Calu3 (cell line): ENCODE measurements at regions not wholly inside any gene's neighbourhood (a gene's known extent, or its start where the extent isn't known, plus 50 kb on each side); places are given as distances from the start of the nearest gene placed in this dataset.

Experiments
- BruUV-seq: library from RNA; stranded (reverse); fragments of 400-500 nt; replicated peaks from 2 replicates; lab custom pipeline; 2021; lab: Mats Ljungman, UMichigan
- CTCF ChIA-PET: fragments of 300-600 bp; sonication (Branson Sonifier 250); formaldehyde crosslinking; loops from one replicate; lab custom pipeline; 2022; ENCODE audit warnings: antibody characterized with exemption; lab: Charles Lee
- DNase-seq: peaks from one replicate; pipeline ENCODE4 v3.0.0; 2022
- H3K27ac Mint-ChIP-seq: one replicate; pipeline ENCODE4 v1.8.0; 2022; ENCODE audit warnings: mixed read lengths; ENCODE audit not compliant: unreplicated experiment
- H3K27me3 Mint-ChIP-seq: one replicate; pipeline ENCODE4 v1.8.0; 2022; ENCODE audit warnings: mixed read lengths; ENCODE audit not compliant: unreplicated experiment
- H3K36me3 Mint-ChIP-seq: one replicate; pipeline ENCODE4 v1.8.0; 2022; ENCODE audit warnings: mild to moderate bottlenecking, moderate library complexity, mixed read lengths; ENCODE audit not compliant: insufficient read depth, unreplicated experiment
- H3K4me1 Mint-ChIP-seq: one replicate; pipeline ENCODE4 v1.8.0; 2022; ENCODE audit warnings: mild to moderate bottlenecking, low read depth, mixed read lengths; ENCODE audit not compliant: unreplicated experiment
- H3K4me3 Mint-ChIP-seq: one replicate; pipeline ENCODE4 v1.8.0; 2022; ENCODE audit warnings: mild to moderate bottlenecking, low read depth, moderate library complexity, mixed read lengths; ENCODE audit not compliant: unreplicated experiment
- H3K9me3 Mint-ChIP-seq: one replicate; pipeline ENCODE4 v1.8.0; 2022; ENCODE audit warnings: low read depth, mixed read lengths; ENCODE audit not compliant: unreplicated experiment
- CTCF ChIP-seq: fragments of 200-600 bp; IDR thresholded peaks from one replicate; pipeline ENCODE4 v1.8.0; 2022; ENCODE audit warnings: antibody characterized with exemption; ENCODE audit not compliant: unreplicated experiment
- intact Hi-C: fragments of 100-400 bp; cut with micrococcal nuclease; formaldehyde crosslinking; loops from one replicate; pipeline ENCODE4 v1.10.0; 2022; ENCODE audit not compliant: unreplicated experiment

GRCh38 chr11:19607656-19608360, 104.8 kb upstream of the NAV2 start:
- BruUV-seq: no TSS peak
- no peak overlapping the region for H3K4me3 Mint-ChIP-seq
- DNase-seq: no peak
- H3K9me3 Mint-ChIP-seq: peaks cover 7% of the 10 kb centered on the region
- no peak overlapping the region for H3K27ac Mint-ChIP-seq
- CTCF ChIA-PET: no interaction called here
- TF ChIP-seq CTCF: no peak
- intact Hi-C loops: no loop called here
- no peaks in the 10 kb centered on the region for H3K4me1 Mint-ChIP-seq
- H3K27me3 Mint-ChIP-seq: peaks cover 86% of the 10 kb centered on the region
- H3K36me3 Mint-ChIP-seq: no peaks in the 10 kb centered on the region

- intact Hi-C loops: no loop called here
- peaks cover 4% of the 10 kb centered on the region for H3K9me3 Mint-ChIP-seq
- no peaks in the 10 kb centered on the region for H3K4me1 Mint-ChIP-seq
- no peak for TF ChIP-seq CTCF
- H3K4me3 Mint-ChIP-seq: no peak overlapping the region
- no TSS peak for BruUV-seq
- no peak for DNase-seq
- H3K27me3 Mint-ChIP-seq: peaks cover 85% of the 10 kb centered on the region
- CTCF ChIA-PET: no interaction called here
- no peak overlapping the region for H3K27ac Mint-ChIP-seq
- no peaks in the 10 kb centered on the region for H3K36me3 Mint-ChIP-seq
Observed at GRCh38 chr11:19606856-19607655, 105.6 kb upstream of the NAV2 start.

GRCh38 chr11:19605520-19606371, 106.9 kb upstream of the NAV2 start:
- DNase-seq: no peak
- no peak for TF ChIP-seq CTCF
- intact Hi-C loops: no loop called here
- BruUV-seq: no TSS peak
- Mint-ChIP-seq H3K4me1 (peaks cover 8% of the 10 kb centered on the region), H3K27me3 (peaks cover 78% of the 10 kb centered on the region), H3K27ac (no peak overlapping the region), H3K9me3 (peaks cover 4% of the 10 kb centered on the region), H3K36me3 (peaks cover 4% of the 10 kb centered on the region), H3K4me3 (no peak overlapping the region)
- CTCF ChIA-PET: no interaction called here

- Mint-ChIP-seq H3K36me3 (peaks cover 4% of the 10 kb centered on the region), H3K9me3 (peaks cover 4% of the 10 kb centered on the region), H3K4me1 (peaks cover 8% of the 10 kb centered on the region), H3K27ac (no peak overlapping the region), H3K27me3 (peaks cover 69% of the 10 kb centered on the region), H3K4me3 (no peak overlapping the region)
- DNase-seq: no peak
- CTCF ChIA-PET: no interaction called here
- TF ChIP-seq CTCF: no peak
- intact Hi-C loops: no loop called here
- BruUV-seq: no TSS peak
Observed at GRCh38 chr11:19604679-19605375, 107.8 kb upstream of the NAV2 start.
